ENCODE measurements at regions not wholly inside any gene's neighbourhood (a gene's known extent, or its start where the extent isn't known, plus 50 kb on each side); places are given as distances from the start of the nearest gene placed in this dataset.

- TF ChIP-seq CTCF (IDR thresholded peaks at IDR 0.05 in 4 of 5, conservative IDR thresholded peaks at IDR 0.05 in 1 of 5) (no peak), POLR2A (IDR thresholded peaks at IDR 0.05) (no peak)
Measured at GRCh38 chr4:156346959-156347385, 393.3 kb upstream of the CTSO start.

Data from gastrocnemius medialis (tissue), 4 donors.